ENCODE measurements at regions not wholly inside any gene's neighbourhood (a gene's known extent, or its start where the extent isn't known, plus 50 kb on each side); places are given as distances from the start of the nearest gene placed in this dataset.
A peak's percentile ranks its signal among the peaks of the same experiment; 100 is the strongest.

DNA sequence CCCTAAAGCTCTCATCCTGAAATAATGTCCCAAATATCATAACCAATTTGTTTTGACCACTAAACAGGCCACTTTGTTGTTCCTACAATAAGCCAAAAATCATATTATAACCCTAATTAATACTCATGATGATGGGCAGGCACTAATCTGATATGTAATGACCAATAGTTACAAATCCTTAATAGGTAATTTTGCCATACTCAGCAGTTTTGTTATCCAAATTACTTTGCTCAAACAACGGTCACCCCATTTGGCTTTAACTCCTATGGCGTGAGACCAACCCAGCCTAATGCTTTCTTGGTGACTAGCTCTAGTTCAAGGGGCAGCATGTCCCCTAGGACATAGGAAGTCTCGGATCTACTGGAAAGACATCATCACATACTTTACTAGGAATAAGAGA lies 123.2 kb upstream of the ID4 start:
- FAIRE-seq (no peak), DNase-seq (ENCODE audit: low read depth in 1 of 2, low spot score in 2 of 2) (no peak)
- Histone ChIP-seq H3K23me2 (ENCODE audit: low read depth, low read length) (no peaks in the 10 kb centered on the region), H3K27ac (ENCODE audit: low read depth, low read length) (no peak overlapping the region), H4K20me1 (replicated peaks in 1 of 2; ENCODE audit: control insufficient read depth in 1 of 2, insufficient read depth in 2 of 2, low read length in 2 of 2) (no peaks in the 10 kb centered on the region), H2BK120ac (replicated peaks; ENCODE audit: low read depth, low read length) (peak overlapping the region; percentile 2), H3K36me3 (ENCODE audit: control insufficient read depth in 2 of 4, insufficient read depth in 4 of 4, low read length in 3 of 4) (no peaks in the 10 kb centered on the region), H3K79me2 (ENCODE audit: control insufficient read depth in 1 of 2, insufficient read depth in 2 of 2, low read length in 2 of 2) (no peaks in the 10 kb centered on the region), H3K9me3 (ENCODE audit: insufficient read depth in 2 of 2, low read depth in 1 of 2, low read length in 1 of 2) (no peaks in the 10 kb centered on the region), H3K23ac (ENCODE audit: insufficient read length) (no peak overlapping the region), H3K27me3 (replicated peaks in 1 of 4; ENCODE audit: control insufficient read depth in 3 of 4, extremely low read depth in 1 of 4, insufficient read depth in 3 of 4, low read length in 3 of 4) (no peaks in the 10 kb centered on the region), H3K18ac (ENCODE audit: extremely low read depth, low read length) (no peak overlapping the region), H4K5ac (ENCODE audit: insufficient read length, low read depth, low read length) (no peak overlapping the region), H4K91ac (replicated peaks; ENCODE audit: insufficient read length, low read length) (no peak overlapping the region), H2AFZ (ENCODE audit: low read length) (no peak overlapping the region), H2BK20ac (ENCODE audit: low read length) (no peak overlapping the region), H4K8ac (ENCODE audit: extremely low read depth, insufficient read depth, low read length) (no peak overlapping the region), H3K79me1 (ENCODE audit: low read depth, low read length) (no peaks in the 10 kb centered on the region), H3K4me3 (ENCODE audit: extremely low read depth in 1 of 4, insufficient read depth in 2 of 4, low read depth in 3 of 4, low read length in 4 of 4) (no peak overlapping the region), H2BK5ac (ENCODE audit: low read depth, low read length) (no peak overlapping the region), H3K4me1 (replicated peaks in 1 of 4; ENCODE audit: control insufficient read depth in 3 of 4, insufficient read depth in 4 of 4, low read length in 3 of 4) (peaks cover 0 to 14% (median 8%) of the 10 kb centered on the region in 4 experiments; a peak in 4 of 7 replicates), H3K9ac (replicated peaks in 1 of 4; ENCODE audit: extremely low read depth in 1 of 4, low read depth in 3 of 4, low read length in 3 of 4) (no peak overlapping the region), H2AK5ac (ENCODE audit: low read depth, low read length) (no peak overlapping the region), H2BK15ac (ENCODE audit: low read length) (no peak overlapping the region), H3K14ac (ENCODE audit: insufficient read length) (no peak overlapping the region), H3K4me2 (ENCODE audit: insufficient read depth in 1 of 2, low read depth in 2 of 2, low read length in 2 of 2) (peak overlapping the region in 1 of 2 experiments; percentile 18; a peak in 1 of 4 replicates), H2BK12ac (ENCODE audit: low read depth, low read length) (no peak overlapping the region), H3K4ac (replicated peaks; ENCODE audit: insufficient read length, low read depth, low read length) (no peak overlapping the region), H3K56ac (replicated peaks; ENCODE audit: insufficient read length, low read depth, low read length) (no peak overlapping the region)
- TF ChIP-seq KDM4A (IDR thresholded peaks at IDR 0.05; ENCODE audit: low read depth, low read length, severe bottlenecking) (no peak), RNF2 (IDR thresholded peaks at IDR 0.05; ENCODE audit: borderline replicate concordance, low read depth, low read length, missing control alignments, poor library complexity, severe bottlenecking) (no peak), FOSL1 (IDR thresholded peaks at IDR 0.05; ENCODE audit: insufficient read depth, low read depth, low read length) (no peak), TBP (IDR thresholded peaks at IDR 0.05; ENCODE audit: low read depth, low read length) (no peak), TAF7 (optimal IDR thresholded peaks at IDR 0.05; ENCODE audit: borderline replicate concordance, low read depth, low read length) (no peak), JUN (IDR thresholded peaks at IDR 0.05; ENCODE audit: low read depth, low read length) (no peak), MAFK (IDR thresholded peaks at IDR 0.05; ENCODE audit: low read depth, low read length) (peak; percentile 91)
- TF ChIP-seq, protein P1, sequence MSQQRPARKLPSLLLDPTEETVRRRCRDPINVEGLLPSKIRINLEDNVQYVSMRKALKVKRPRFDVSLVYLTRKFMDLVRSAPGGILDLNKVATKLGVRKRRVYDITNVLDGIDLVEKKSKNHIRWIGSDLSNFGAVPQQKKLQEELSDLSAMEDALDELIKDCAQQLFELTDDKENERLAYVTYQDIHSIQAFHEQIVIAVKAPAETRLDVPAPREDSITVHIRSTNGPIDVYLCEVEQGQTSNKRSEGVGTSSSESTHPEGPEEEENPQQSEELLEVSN (IDR thresholded peaks at IDR 0.05) = no peak
- POLR2A ChIA-PET (ENCODE audit: partially characterized antibody) = interaction anchor here (0.7 to 1.7 kb wide), 2 partner anchors 22 to 123 kb away, joined by 3 to 7 read pairs; no protein-coding TSS in a partner anchor
- CTCF ChIA-PET (ENCODE audit: partially characterized antibody) = interaction anchor here (1.2 kb wide), 1 partner anchor 10 kb away, joined by 3 read pairs; no protein-coding TSS in a partner anchor
- WGBS, 2 experiments (ENCODE audit: extremely low coverage in 1 of 2, insufficient coverage in 1 of 2, insufficient read length in 1 of 2, insufficient replicate concordance in 2 of 2, low coverage in 1 of 2, low lambda C conversion rate in 2 of 2, missing lambda C conversion rate in 1 of 2) = 79% methylated on average over 3 of the region's 3 CpGs; no CpG with 5 or more reads in 1 of the 2 experiments

Data from H1 (cell line).